ENCODE measurements at regions not wholly inside any gene's neighbourhood (a gene's known extent, or its start where the extent isn't known, plus 50 kb on each side); places are given as distances from the start of the nearest gene placed in this dataset.

DNA sequence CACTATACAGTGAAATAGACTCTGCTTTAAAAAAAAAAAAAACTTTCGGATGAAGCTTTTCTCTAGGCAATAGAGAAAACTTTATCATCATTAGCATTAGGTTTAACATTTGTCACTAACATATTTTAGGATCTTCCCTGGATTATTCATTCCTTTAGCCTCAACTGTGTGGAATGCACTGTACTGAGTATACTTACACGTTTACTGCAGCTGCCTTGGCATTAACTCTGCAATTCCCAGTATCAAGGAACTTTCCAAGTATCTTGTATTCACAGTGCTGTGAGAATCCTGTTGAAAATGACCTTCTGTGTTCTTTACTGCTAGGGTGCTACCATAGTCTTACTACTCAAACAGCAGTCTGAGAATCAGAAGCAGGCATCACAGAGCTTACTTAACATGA is 328.2 kb upstream of the COL3A1 start:
- TF ChIP-seq, protein P1, sequence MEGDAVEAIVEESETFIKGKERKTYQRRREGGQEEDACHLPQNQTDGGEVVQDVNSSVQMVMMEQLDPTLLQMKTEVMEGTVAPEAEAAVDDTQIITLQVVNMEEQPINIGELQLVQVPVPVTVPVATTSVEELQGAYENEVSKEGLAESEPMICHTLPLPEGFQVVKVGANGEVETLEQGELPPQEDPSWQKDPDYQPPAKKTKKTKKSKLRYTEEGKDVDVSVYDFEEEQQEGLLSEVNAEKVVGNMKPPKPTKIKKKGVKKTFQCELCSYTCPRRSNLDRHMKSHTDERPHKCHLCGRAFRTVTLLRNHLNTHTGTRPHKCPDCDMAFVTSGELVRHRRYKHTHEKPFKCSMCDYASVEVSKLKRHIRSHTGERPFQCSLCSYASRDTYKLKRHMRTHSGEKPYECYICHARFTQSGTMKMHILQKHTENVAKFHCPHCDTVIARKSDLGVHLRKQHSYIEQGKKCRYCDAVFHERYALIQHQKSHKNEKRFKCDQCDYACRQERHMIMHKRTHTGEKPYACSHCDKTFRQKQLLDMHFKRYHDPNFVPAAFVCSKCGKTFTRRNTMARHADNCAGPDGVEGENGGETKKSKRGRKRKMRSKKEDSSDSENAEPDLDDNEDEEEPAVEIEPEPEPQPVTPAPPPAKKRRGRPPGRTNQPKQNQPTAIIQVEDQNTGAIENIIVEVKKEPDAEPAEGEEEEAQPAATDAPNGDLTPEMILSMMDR (IDR thresholded peaks at IDR 0.05), result no peak
- TF ChIP-seq POLR2A (IDR thresholded peaks at IDR 0.05) (no peak), EP300 (IDR thresholded peaks at IDR 0.05) (no peak)

Measured in upper lobe of left lung (tissue), 4 donors.